CD4-positive, alpha-beta T cell (primary cell): ENCODE measurements at regions not wholly inside any gene's neighbourhood (a gene's known extent, or its start where the extent isn't known, plus 50 kb on each side); places are given as distances from the start of the nearest gene placed in this dataset.

Experiments used
- ATAC-seq: fragments of 200-7000 bp; cut with Tn5 transposase; one replicate; pipeline ENCODE4 v1.10.0; 2022; ENCODE audit warnings: mild to moderate bottlenecking; ENCODE audit not compliant: poor library complexity
- CTCF ChIA-PET: fragments of 350-600 bp; sonication (Branson Sonifier 250); formaldehyde crosslinking; loops from one replicate; lab custom pipeline; 2021; ENCODE audit warnings: antibody characterized with exemption, inconsistent platforms; lab: Charles Lee
- POLR2A ChIA-PET: fragments of 350-600 bp; sonication (Branson Sonifier 250); formaldehyde crosslinking; loops from one replicate; lab custom pipeline; 2021; ENCODE audit warnings: antibody characterized with exemption, inconsistent platforms; lab: Charles Lee
- DNase-seq, 14 experiments: peaks; one replicate each; pipeline ENCODE4 v3.0.0-alpha.2; 2013 to 2020; ENCODE audit warnings: mixed read lengths in 2 of 14
- H3K27ac ChIP-seq, 2 donors: one replicate each; pipeline versions ENCODE4 v1.5.1 to v1.7.0; 2013; ENCODE audit warnings: low read length in 2 of 2, low read depth in 1 of 2, mild to moderate bottlenecking in 1 of 2
- H3K27me3 ChIP-seq, 2 experiments: 1 replicate in 1 of 2; 2 replicates in 1 of 2; pipeline versions ENCODE4 v1.6.1 to v1.7.0; 2013; ENCODE audit warnings: low read length in 2 of 2, control low read depth in 1 of 2, mild to moderate bottlenecking in 1 of 2, moderate library complexity in 1 of 2; ENCODE audit not compliant: insufficient read depth in 2 of 2, control insufficient read depth in 1 of 2
- H3K36me3 ChIP-seq: one replicate; pipeline ENCODE4 v1.6.1; 2013; ENCODE audit warnings: low read length, control low read depth; ENCODE audit not compliant: insufficient read depth
- H3K4me1 ChIP-seq: one replicate; pipeline ENCODE4 v1.6.1; 2013; ENCODE audit warnings: low read length, control low read depth; ENCODE audit not compliant: insufficient read depth
- H3K4me3 ChIP-seq: one replicate; pipeline ENCODE4 v1.5.1; 2013; ENCODE audit warnings: mild to moderate bottlenecking, low read length, moderate library complexity
- H3K9me3 ChIP-seq, 2 experiments: 1 replicate in 1 of 2; 2 replicates in 1 of 2; pipeline versions ENCODE4 v1.6.1 to v1.7.0; 2013; ENCODE audit warnings: low read length in 2 of 2, mild to moderate bottlenecking in 2 of 2, control low read depth in 1 of 2, moderate library complexity in 1 of 2; ENCODE audit not compliant: control insufficient read depth in 1 of 2, insufficient read depth in 1 of 2
- H3K27ac Mint-ChIP-seq: one replicate; pipeline ENCODE4 v1.8.0; 2020; ENCODE audit warnings: mixed read lengths
- H3K27me3 Mint-ChIP-seq: one replicate; pipeline ENCODE4 v1.8.0; 2021; ENCODE audit warnings: mixed read lengths
- H3K36me3 Mint-ChIP-seq: one replicate; pipeline ENCODE4 v1.8.0; 2021; ENCODE audit warnings: low read depth, mixed read lengths
- H3K4me1 Mint-ChIP-seq: one replicate; pipeline ENCODE4 v1.8.0; 2021; ENCODE audit warnings: low read depth, mixed read lengths
- H3K4me3 Mint-ChIP-seq: one replicate; pipeline ENCODE4 v1.8.0; 2020; ENCODE audit warnings: mild to moderate bottlenecking, mixed read lengths
- H3K9me3 Mint-ChIP-seq: one replicate; pipeline ENCODE4 v1.8.0; 2020; ENCODE audit warnings: mixed read lengths
- intact Hi-C, 2 experiments: fragments of 100-400 bp; cut with DNase I in 1 of 2; cut with micrococcal nuclease in 1 of 2; formaldehyde crosslinking; loops; one replicate each; pipeline versions ENCODE4 v1.15.1 to v1.9.0; 2023 to 2025; cut with DNase I, micrococcal nuclease
- TF ChIP-seq, protein P1 (sequence below): fragments of 200-600 bp; IDR thresholded peaks from one replicate; pipeline ENCODE4 v1.8.0; 2022; ENCODE audit warnings: antibody characterized with exemption, mild to moderate bottlenecking

DNA sequence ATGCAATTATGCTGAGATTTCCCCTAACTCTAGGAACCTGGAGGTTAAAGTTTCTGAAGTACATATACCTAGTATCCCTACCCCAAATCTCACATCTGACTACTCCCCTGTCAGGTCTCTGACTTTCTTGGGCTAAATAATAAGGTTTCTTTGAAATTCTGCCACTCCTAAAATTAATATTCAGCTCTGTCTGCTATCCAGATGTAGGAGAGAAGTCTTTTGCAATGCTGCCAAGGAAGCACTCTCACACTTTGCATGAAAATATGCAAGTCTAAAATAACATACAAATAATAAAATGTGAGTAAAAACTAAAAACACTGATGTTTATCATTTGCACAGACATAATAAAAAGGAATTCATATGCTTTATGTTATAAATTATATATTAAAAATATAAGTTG, 196.9 kb upstream of the LRFN5 start:
- no peak overlapping the region for H3K27ac Mint-ChIP-seq
- H3K27ac ChIP-seq = no peak overlapping the region
- TF ChIP-seq, protein P1, sequence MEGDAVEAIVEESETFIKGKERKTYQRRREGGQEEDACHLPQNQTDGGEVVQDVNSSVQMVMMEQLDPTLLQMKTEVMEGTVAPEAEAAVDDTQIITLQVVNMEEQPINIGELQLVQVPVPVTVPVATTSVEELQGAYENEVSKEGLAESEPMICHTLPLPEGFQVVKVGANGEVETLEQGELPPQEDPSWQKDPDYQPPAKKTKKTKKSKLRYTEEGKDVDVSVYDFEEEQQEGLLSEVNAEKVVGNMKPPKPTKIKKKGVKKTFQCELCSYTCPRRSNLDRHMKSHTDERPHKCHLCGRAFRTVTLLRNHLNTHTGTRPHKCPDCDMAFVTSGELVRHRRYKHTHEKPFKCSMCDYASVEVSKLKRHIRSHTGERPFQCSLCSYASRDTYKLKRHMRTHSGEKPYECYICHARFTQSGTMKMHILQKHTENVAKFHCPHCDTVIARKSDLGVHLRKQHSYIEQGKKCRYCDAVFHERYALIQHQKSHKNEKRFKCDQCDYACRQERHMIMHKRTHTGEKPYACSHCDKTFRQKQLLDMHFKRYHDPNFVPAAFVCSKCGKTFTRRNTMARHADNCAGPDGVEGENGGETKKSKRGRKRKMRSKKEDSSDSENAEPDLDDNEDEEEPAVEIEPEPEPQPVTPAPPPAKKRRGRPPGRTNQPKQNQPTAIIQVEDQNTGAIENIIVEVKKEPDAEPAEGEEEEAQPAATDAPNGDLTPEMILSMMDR = no peak
- CTCF ChIA-PET = interaction anchor here (1.0 kb wide), 1 partner anchor 12 kb away, joined by 3 read pairs; no protein-coding TSS in a partner anchor
- no peaks in the 10 kb centered on the region for H3K4me1 Mint-ChIP-seq
- H3K4me1 ChIP-seq = no peaks in the 10 kb centered on the region
- POLR2A ChIA-PET = no interaction called here
- no peaks in the 10 kb centered on the region for H3K36me3 Mint-ChIP-seq
- H3K9me3 Mint-ChIP-seq = no peaks in the 10 kb centered on the region
- no peaks in the 10 kb centered on the region for H3K27me3 ChIP-seq
- ATAC-seq (no peak), DNase-seq (no peak)
- no peak overlapping the region for H3K4me3 ChIP-seq
- no peaks in the 10 kb centered on the region for H3K27me3 Mint-ChIP-seq
- no peak overlapping the region for H3K4me3 Mint-ChIP-seq
- intact Hi-C loops = no loop called here
- H3K36me3 ChIP-seq = no peaks in the 10 kb centered on the region
- H3K9me3 ChIP-seq = peaks cover 0 to 3% of the 10 kb centered on the region in 2 experiments

DNA sequence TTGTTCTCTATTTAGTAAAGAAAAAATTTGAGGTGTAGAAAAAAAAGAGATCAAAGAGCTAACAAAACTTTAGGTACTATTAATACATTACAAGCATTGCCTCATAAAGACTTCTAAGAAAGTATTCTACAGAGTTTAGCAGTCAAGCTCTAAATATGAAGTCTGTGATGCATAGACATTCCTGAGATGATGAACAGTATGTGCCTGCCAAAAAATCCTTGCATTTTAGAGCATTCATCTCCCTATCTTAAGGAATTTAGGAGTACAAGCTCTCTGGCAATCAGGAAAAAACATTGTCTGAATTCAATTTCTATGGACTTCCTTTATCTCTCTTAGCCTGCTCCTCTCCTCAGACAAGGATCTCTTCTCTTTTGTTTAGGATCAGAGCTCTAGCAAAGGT, 202.6 kb upstream of the LRFN5 start:
- Histone ChIP-seq H3K27ac (no peak overlapping the region), H3K4me3 (no peak overlapping the region), H3K36me3 (no peaks in the 10 kb centered on the region), H3K9me3 (peaks cover 3 to 6% of the 10 kb centered on the region in 2 experiments), H3K27me3 (no peaks in the 10 kb centered on the region), H3K4me1 (no peaks in the 10 kb centered on the region)
- CTCF ChIA-PET = no interaction called here
- no peaks in the 10 kb centered on the region for H3K4me1 Mint-ChIP-seq
- TF ChIP-seq, protein P1 = no peak
- POLR2A ChIA-PET = no interaction called here
- DNase-seq (no peak), ATAC-seq (no peak)
- no peak overlapping the region for H3K27ac Mint-ChIP-seq
- H3K9me3 Mint-ChIP-seq = no peaks in the 10 kb centered on the region
- intact Hi-C loops = no loop called here
- no peaks in the 10 kb centered on the region for H3K27me3 Mint-ChIP-seq
- no peak overlapping the region for H3K4me3 Mint-ChIP-seq
- H3K36me3 Mint-ChIP-seq = no peaks in the 10 kb centered on the region

DNA sequence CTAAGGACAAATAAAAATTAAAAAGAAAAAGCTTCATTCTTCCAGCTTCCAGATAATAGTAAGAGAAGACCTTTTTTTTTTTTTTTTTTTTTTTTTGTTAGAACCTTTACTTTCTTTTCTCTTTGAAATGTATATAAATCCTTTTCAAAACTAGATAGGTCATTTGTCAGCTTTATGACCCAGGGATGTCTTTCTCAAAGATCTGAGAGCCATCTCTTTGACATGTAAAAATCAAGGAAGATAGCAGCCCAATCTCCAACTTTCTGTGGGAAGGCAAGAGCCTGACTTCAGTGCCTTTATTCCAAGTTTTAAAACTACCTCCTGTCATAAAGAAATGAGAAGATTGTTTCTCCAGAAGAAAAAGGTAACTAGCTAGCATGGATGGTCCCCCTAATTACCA, 203.3 kb upstream of the LRFN5 start:
- ChIA-PET POLR2A (no interaction called here), CTCF (no interaction called here)
- Histone ChIP-seq H3K9me3 (peaks cover 3 to 6% of the 10 kb centered on the region in 2 experiments), H3K27ac (no peak overlapping the region), H3K36me3 (no peaks in the 10 kb centered on the region), H3K4me3 (no peak overlapping the region), H3K27me3 (no peaks in the 10 kb centered on the region), H3K4me1 (no peaks in the 10 kb centered on the region)
- H3K9me3 Mint-ChIP-seq = no peaks in the 10 kb centered on the region
- no peak overlapping the region for H3K27ac Mint-ChIP-seq
- TF ChIP-seq, protein P1 = no peak
- no peak for DNase-seq
- no peaks in the 10 kb centered on the region for H3K4me1 Mint-ChIP-seq
- no peak overlapping the region for H3K4me3 Mint-ChIP-seq
- no peaks in the 10 kb centered on the region for H3K36me3 Mint-ChIP-seq
- ATAC-seq = no peak
- no peaks in the 10 kb centered on the region for H3K27me3 Mint-ChIP-seq
- intact Hi-C loops = no loop called here
